ENCODE measurements at regions not wholly inside any gene's neighbourhood (a gene's known extent, or its start where the extent isn't known, plus 50 kb on each side); places are given as distances from the start of the nearest gene placed in this dataset.

DNA sequence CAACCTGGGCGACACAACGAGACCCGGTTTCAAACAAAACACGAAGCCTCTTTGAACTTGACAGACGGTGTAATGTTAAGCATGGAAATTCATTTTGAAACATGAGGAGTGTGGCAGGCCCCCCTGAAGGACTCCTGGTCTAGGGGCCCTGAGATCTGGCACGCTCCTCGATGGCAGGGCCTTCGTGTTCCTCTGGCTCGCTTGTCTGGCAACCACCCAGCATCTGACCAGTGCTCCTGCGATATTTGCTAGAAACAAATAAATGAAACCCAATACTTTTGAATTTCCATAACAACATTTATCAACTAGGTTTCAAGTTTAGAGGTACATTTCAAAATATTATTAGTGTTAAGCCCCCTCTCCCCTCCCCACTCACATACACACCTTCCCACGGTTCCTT, 193.0 kb downstream of the ERCC6L2 start:
- Histone ChIP-seq H3K27ac (ENCODE audit: low read depth) (no peak overlapping the region), H3K79me2 (replicated peaks; ENCODE audit: insufficient read depth) (no peaks in the 10 kb centered on the region), H3K4me1 (ENCODE audit: insufficient read depth) (no peaks in the 10 kb centered on the region; the same call in 1 of the 2 replicates), H3K9me2 (ENCODE audit: insufficient read depth) (no peaks in the 10 kb centered on the region), H3F3A (replicated peaks; ENCODE audit: low read depth) (no peaks in the 10 kb centered on the region), H3K4me3 (no peak overlapping the region), H2AFZ (no peak overlapping the region), H3K4me2 (no peak overlapping the region), H4K20me1 (replicated peaks; ENCODE audit: insufficient read depth) (no peaks in the 10 kb centered on the region), H3K36me3 (ENCODE audit: insufficient read depth) (no peaks in the 10 kb centered on the region), H3K27me3 (ENCODE audit: insufficient read depth) (no peaks in the 10 kb centered on the region)
- Mint-ChIP-seq H3K36me3 (ENCODE audit: low read depth) (no peaks in the 10 kb centered on the region), H3K4me1 (peaks cover 8% of the 10 kb centered on the region; the same call in 2 of the 3 replicates), H3K4me3 (no peak overlapping the region), H3K9me3 (no peaks in the 10 kb centered on the region), H3K27ac (no peak overlapping the region), H3K27me3 (ENCODE audit: insufficient read depth, low read depth, poor library complexity) (peaks cover 1% of the 10 kb centered on the region)
- ATAC-seq: no peak
- TF ChIP-seq NANOG (IDR thresholded peaks at IDR 0.05; ENCODE audit: borderline replicate concordance) (no peak), ZNF331 (CRISPR knock-in tag; IDR thresholded peaks at IDR 0.05; ENCODE audit: low read depth) (no peak), STAT1 (IDR thresholded peaks at IDR 0.05; ENCODE audit: unreplicated experiment) (no peak), EZH2phosphoT487 (IDR thresholded peaks at IDR 0.05; ENCODE audit: unreplicated experiment) (no peak), JUNB (IDR thresholded peaks at IDR 0.05; ENCODE audit: unreplicated experiment) (no peak), ZNF114 (CRISPR knock-in tag; IDR thresholded peaks at IDR 0.05) (no peak), CREB1 (CRISPR knock-in tag; IDR thresholded peaks at IDR 0.05; ENCODE audit: low read depth) (no peak), EZH2 (IDR thresholded peaks at IDR 0.05; ENCODE audit: low read depth, unreplicated experiment) (no peak)
- TF ChIP-seq, protein P1, sequence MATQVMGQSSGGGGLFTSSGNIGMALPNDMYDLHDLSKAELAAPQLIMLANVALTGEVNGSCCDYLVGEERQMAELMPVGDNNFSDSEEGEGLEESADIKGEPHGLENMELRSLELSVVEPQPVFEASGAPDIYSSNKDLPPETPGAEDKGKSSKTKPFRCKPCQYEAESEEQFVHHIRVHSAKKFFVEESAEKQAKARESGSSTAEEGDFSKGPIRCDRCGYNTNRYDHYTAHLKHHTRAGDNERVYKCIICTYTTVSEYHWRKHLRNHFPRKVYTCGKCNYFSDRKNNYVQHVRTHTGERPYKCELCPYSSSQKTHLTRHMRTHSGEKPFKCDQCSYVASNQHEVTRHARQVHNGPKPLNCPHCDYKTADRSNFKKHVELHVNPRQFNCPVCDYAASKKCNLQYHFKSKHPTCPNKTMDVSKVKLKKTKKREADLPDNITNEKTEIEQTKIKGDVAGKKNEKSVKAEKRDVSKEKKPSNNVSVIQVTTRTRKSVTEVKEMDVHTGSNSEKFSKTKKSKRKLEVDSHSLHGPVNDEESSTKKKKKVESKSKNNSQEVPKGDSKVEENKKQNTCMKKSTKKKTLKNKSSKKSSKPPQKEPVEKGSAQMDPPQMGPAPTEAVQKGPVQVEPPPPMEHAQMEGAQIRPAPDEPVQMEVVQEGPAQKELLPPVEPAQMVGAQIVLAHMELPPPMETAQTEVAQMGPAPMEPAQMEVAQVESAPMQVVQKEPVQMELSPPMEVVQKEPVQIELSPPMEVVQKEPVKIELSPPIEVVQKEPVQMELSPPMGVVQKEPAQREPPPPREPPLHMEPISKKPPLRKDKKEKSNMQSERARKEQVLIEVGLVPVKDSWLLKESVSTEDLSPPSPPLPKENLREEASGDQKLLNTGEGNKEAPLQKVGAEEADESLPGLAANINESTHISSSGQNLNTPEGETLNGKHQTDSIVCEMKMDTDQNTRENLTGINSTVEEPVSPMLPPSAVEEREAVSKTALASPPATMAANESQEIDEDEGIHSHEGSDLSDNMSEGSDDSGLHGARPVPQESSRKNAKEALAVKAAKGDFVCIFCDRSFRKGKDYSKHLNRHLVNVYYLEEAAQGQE (IDR thresholded peaks at IDR 0.05; ENCODE audit: unreplicated experiment): no peak
- TF ChIP-seq, protein P2, sequence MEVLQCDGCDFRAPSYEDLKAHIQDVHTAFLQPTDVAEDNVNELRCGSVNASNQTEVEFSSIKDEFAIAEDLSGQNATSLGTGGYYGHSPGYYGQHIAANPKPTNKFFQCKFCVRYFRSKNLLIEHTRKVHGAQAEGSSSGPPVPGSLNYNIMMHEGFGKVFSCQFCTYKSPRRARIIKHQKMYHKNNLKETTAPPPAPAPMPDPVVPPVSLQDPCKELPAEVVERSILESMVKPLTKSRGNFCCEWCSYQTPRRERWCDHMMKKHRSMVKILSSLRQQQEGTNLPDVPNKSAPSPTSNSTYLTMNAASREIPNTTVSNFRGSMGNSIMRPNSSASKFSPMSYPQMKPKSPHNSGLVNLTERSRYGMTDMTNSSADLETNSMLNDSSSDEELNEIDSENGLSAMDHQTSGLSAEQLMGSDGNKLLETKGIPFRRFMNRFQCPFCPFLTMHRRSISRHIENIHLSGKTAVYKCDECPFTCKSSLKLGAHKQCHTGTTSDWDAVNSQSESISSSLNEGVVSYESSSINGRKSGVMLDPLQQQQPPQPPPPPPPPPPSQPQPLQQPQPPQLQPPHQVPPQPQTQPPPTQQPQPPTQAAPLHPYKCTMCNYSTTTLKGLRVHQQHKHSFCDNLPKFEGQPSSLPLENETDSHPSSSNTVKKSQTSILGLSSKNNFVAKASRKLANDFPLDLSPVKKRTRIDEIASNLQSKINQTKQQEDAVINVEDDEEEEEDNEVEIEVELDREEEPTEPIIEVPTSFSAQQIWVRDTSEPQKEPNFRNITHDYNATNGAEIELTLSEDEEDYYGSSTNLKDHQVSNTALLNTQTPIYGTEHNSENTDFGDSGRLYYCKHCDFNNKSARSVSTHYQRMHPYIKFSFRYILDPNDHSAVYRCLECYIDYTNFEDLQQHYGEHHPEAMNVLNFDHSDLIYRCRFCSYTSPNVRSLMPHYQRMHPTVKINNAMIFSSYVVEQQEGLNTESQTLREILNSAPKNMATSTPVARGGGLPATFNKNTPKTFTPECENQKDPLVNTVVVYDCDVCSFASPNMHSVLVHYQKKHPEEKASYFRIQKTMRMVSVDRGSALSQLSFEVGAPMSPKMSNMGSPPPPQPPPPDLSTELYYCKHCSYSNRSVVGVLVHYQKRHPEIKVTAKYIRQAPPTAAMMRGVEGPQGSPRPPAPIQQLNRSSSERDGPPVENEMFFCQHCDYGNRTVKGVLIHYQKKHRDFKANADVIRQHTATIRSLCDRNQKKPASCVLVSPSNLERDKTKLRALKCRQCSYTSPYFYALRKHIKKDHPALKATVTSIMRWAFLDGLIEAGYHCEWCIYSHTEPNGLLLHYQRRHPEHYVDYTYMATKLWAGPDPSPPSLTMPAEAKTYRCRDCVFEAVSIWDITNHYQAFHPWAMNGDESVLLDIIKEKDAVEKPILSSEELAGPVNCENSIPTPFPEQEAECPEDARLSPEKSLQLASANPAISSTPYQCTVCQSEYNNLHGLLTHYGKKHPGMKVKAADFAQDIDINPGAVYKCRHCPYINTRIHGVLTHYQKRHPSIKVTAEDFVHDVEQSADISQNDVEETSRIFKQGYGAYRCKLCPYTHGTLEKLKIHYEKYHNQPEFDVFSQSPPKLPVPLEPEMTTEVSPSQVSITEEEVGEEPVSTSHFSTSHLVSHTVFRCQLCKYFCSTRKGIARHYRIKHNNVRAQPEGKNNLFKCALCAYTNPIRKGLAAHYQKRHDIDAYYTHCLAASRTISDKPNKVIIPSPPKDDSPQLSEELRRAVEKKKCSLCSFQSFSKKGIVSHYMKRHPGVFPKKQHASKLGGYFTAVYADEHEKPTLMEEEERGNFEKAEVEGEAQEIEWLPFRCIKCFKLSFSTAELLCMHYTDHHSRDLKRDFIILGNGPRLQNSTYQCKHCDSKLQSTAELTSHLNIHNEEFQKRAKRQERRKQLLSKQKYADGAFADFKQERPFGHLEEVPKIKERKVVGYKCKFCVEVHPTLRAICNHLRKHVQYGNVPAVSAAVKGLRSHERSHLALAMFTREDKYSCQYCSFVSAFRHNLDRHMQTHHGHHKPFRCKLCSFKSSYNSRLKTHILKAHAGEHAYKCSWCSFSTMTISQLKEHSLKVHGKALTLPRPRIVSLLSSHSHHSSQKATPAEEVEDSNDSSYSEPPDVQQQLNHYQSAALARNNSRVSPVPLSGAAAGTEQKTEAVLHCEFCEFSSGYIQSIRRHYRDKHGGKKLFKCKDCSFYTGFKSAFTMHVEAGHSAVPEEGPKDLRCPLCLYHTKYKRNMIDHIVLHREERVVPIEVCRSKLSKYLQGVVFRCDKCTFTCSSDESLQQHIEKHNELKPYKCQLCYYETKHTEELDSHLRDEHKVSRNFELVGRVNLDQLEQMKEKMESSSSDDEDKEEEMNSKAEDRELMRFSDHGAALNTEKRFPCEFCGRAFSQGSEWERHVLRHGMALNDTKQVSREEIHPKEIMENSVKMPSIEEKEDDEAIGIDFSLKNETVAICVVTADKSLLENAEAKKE (CRISPR knock-in tag; IDR thresholded peaks at IDR 0.05): no peak
- TF ChIP-seq, protein P3, sequence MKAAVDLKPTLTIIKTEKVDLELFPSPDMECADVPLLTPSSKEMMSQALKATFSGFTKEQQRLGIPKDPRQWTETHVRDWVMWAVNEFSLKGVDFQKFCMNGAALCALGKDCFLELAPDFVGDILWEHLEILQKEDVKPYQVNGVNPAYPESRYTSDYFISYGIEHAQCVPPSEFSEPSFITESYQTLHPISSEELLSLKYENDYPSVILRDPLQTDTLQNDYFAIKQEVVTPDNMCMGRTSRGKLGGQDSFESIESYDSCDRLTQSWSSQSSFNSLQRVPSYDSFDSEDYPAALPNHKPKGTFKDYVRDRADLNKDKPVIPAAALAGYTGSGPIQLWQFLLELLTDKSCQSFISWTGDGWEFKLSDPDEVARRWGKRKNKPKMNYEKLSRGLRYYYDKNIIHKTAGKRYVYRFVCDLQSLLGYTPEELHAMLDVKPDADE (IDR thresholded peaks at IDR 0.05): no peak
- no peak for DNase-seq (ENCODE audit: low spot score)
